GM18502 (cell line): ENCODE measurements at regions not wholly inside any gene's neighbourhood (a gene's known extent, or its start where the extent isn't known, plus 50 kb on each side); places are given as distances from the start of the nearest gene placed in this dataset.
A peak's percentile ranks its signal among the peaks of the same experiment; 100 is the strongest.

ENCODE experiments used
- ATAC-seq: cut with Tn5 transposase; IDR thresholded peaks from one replicate; pipeline ENCODE4 v1.9.1; 2021; ENCODE audit warnings: mild to moderate bottlenecking; ENCODE audit not compliant: unreplicated experiment, poor library complexity

DNA sequence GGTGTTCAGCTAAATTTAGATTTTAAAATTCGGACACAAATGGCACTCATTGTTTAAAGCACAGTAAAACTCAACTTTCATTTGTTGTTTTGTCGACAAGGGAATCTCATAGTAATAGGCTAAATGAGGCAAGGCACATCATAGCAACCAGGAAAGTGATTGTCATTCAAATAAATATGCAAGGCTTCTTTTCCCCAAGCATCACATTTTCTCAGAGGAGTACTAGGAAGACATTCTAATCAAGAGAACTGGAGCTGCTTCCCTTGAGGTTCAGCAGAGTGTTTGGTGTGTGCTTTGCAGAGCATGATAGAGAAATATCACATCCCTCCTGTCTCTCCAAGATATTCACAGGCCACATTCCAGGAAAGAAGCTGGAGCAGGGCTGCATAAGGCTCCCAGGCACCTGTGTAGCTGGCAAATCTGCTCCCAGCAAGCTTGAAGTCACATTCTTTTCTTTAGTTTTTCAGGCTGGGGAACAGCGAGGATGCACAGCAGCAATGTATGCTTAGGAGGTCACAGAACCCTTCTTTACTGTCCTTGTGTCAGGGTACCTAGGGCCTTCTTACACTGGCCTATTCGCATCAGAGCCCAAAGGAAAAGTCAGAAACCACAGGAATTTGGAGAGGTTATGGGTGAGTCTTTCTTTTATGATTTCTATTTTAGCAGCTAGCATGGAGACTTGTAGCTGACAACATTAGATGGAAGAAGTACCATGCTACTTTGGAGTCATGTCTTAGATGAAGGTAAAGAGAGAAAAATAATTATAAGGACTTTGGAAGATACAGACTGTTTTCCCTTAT, 95.9 kb upstream of the HDAC9 start:
- no peak for ATAC-seq

DNA sequence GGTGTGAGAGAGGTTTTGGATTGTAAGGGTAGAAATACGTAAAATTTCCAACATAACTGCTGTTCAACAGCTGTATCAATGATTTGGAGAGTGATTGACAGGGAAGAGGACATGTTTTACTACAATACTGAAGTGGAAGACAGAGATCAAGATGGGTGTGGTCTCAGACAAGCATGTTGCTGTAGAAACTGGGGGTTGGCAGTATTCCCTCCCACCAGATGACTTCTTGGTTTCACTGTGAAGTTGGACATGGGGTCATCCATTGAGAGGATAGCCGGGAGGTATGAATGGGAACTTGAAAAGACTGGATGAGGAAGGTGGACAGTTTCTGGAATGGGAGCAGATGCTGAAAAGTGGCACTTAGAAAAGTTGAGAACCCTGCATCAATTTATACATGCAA, 95.3 kb upstream of the HDAC9 start:
- ATAC-seq: no peak

DNA sequence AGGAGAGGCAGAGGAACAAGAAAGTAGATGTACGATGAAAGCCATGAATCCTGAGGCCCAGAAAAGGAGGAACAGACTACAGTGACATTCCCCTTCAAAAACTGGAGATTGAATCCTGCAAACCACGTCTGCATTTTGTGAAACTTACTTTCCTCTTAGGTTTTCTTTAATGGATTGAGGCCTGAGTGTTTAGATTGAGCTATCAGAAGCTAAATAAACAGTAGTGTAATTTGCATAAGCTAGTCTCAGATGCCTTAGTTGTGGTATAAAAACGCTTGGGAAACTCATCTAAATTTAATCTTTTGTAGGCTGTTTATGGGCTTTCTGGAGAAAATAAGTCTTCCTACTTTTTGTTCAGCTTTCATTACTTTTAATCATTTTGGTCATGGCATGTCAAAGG, 94.8 kb upstream of the HDAC9 start:
- ATAC-seq: no peak

DNA sequence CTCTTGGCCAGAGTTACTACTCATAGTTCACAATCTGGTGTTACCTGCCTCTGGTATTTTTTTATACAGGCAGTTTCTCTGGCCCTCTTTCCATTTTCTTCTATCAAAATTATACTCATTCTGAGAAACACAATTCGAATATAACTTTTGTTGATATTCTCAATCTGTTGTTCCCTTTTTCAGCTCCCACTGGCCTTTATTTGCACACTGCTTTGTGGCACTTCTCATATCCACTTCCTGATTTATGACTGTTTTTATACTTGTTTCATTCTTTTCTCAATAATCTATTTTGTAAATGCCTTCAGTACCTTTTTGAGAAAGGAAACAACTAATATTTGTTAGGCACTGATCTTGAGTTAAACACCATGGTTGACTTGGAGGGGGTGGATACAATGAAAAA, 93.8 kb upstream of the HDAC9 start:
- no peak for ATAC-seq

DNA sequence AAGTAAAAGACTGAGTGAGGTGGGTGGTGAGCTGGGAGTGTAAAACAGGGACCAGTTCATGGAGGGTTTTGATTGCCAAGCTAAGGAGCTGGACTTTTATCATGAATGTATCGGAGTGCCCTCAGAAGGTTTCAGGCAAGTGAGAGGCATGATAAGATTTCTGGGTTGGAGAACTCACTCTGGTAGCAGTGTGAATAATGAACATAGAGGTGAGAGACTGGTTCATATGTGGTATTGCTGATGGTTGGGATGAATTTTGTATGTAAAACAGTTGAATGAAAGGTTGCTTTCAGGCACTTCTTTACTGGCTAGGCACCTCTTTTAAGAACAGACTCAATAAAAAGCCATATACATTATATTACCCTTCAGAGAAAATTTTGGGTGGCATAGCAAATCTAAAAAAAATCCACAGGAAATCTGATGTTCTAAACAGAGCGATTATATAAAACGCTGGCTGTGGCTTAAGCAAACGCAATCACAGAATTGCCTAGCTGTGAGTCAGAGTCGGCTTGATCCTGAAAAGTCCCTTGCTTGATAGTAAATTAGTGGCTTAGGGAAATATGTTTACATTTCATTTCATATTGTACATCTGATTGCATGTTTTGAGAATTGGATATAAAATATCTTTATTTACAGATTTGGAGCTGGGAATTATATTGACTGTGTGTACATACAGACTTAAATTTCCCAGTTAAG, 92.9 kb upstream of the HDAC9 start:
- ATAC-seq: no peak

DNA sequence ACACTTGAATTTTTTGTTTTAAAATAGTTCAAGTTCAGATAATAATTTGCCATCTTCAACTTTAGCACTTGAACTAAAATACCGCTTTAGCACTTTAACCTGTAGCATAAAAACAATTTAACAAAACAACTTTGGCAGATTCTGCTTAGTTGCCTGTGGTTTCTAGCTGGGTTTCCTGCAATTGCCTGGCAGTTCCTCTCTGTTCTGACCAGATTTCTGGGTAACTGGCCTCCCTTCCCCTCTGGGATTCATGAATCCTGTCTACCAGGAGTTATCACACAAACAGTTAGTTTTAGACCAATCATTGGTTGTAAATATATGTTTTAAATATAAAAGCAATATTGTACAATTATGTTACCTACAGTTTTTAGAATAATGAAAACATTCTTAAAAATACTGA, 89.8 kb upstream of the HDAC9 start:
- no peak for ATAC-seq

DNA sequence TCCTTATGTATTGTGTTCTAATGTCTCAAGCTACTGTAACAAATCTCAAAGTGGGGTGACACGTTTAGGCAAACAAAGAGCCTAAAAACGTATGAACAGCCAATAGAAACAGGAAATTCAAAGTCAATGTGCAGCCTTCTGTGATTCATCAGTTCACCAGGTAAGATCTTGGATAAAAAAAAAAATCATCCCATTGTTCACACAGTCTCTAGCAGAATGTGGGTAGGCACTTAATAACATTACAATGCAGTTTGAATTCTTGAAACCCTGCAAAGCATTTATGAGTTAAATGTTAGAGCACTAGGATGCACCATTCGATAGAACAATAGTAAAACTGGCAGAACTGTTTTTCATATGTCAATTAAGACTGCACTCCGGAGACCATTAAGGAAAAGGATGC, 88.2 kb upstream of the HDAC9 start:
- ATAC-seq: no peak

DNA sequence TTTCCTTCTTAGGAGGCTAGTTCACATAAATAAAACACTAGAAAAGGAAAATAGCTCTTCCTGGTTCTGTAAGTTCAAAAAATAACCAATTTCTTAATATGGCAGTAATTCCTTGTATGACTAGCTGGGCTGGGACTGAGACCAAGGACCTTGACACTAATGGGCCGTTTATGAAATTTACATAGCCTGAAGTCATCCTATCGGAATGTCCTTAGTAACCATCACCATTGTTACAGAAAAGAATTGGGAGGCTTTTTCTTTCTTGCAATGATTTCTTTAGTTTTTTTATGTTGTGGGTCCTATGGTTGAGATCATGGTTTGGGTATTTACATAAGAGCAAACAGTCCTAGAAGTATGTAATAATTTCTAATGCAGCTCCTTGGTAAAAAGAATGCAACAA, 87.1 kb upstream of the HDAC9 start:
- no peak for ATAC-seq

DNA sequence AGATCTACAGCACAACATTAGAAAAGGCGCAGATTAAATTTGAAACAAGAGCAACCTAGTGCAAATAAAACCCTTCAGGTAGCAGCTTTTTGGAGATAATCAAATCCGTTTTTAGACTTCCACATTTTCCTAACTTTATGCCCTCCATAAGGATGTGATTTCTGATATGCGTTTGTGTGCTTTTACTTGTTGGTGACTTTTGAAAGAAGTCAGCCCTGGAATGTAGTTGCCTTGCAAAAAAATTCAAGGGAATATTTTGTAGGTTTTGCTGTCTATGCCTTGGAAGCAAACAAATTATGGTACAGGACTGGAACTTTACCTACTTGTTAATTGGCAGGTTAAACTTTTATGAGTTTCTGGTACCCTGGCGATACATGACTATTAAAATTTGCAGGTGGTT, 86.7 kb upstream of the HDAC9 start:
- no peak for ATAC-seq

DNA sequence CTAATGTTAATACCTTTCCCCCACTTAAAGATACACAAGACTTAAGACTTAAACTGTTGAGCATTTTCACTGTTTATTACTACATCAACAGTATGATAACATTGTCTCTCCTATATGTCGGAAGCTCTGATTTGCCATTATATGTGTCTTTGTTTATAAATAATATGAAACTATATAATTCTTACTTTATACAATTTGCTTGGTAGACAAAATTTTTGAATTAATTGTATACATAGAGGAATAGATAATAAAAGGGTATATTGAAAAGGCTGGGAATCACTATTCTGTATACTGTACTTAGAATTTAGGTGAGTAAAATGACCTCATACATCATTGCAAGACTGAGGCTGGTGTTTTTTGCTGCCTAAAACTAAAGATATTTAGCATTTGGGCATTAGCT, 82.1 kb upstream of the HDAC9 start:
- no peak for ATAC-seq

DNA sequence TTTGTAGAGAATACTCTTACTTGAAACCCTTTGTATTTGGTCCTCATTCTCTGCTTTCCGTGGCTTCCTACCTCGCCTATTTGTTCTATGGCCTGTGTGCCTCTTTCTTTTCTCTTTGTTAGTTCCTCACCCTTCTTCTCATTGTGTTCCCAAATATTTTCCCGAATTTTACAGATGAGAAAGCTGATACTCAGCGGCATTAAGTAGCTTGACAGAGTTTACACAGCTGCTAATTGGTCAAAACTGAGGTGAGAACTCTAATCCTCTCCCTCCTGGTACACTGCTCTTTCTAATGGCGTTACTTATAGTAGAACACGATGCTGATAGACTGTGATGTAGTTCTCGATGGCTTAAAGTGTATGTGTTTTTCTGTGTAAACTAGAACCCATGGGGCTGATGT, 80.7 kb upstream of the HDAC9 start:
- no peak for ATAC-seq

DNA sequence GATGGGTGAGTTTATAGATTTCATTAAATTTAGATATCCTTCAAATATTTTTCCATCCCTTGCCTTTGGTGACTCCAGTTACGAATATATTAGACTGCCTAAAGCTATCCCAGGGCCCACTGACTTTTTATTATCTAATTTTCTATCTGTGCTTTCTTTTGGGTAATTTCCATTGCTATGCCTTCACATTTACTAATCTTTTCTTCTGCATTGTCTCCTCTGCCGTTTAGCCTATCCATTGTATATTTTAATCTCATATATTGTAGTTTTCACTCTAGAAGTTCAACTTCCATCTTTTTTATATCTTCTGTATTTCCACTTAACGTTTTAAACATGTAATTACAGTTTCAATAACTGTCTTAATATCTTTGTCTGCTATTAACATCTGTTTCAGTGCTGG, 78.6 kb upstream of the HDAC9 start:
- no peak for ATAC-seq

DNA sequence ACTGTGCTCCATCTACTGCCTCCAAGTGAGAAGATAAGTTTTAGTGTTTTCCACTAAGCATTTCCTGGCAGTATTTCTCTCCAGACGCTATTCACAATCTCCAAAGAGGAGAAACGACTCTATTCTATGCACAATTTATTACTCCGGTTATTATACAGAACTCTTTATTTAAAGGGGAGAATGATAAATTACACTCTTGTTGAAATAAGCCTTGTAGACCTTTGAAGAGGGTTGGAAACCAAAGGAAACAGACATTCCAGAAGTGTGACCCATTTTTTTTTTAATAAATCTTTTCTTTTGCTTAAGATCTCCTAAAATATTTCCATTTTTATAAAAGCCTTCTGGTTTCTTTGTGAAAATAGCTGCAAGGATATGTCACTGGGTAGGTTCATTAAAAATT, 76.1 kb upstream of the HDAC9 start:
- ATAC-seq: no peak

DNA sequence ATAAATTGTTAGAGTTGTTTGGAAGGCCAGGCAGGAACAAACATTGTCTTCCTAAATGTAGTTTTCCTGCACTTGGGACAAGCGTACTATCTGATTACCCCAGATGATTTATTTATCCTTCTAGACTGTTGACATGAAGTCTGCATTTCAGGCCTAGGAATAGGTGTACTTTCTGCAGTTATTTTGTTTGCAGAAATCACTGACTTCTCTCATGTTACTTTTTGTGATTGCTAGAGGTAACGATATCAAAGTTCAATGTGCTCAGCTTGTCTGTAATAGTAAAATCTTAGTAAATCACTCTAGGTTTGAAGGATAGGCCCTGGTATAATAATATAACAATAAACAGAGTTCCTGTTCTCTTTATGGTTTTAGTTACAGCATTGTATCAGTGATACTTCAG, 75.4 kb upstream of the HDAC9 start:
- ATAC-seq: no peak

DNA sequence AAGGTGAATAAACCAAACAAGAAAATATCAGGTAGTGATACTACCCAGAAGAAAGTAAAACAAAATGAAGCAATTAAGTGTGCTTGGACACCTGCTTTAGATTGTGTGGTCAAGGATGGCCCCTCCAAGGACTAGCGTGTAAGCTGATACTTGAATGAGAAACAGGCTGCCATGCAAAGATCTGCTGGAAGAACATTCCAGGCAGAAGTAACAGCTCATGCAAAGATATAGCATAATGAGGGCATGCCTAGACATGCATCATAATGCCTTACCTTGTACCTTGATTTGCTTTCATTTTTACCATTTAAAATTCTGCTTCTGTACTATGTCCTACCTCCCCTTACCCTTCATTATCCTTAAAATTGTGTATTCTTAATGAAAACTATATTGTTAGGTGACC, 74.8 kb upstream of the HDAC9 start:
- ATAC-seq: no peak

DNA sequence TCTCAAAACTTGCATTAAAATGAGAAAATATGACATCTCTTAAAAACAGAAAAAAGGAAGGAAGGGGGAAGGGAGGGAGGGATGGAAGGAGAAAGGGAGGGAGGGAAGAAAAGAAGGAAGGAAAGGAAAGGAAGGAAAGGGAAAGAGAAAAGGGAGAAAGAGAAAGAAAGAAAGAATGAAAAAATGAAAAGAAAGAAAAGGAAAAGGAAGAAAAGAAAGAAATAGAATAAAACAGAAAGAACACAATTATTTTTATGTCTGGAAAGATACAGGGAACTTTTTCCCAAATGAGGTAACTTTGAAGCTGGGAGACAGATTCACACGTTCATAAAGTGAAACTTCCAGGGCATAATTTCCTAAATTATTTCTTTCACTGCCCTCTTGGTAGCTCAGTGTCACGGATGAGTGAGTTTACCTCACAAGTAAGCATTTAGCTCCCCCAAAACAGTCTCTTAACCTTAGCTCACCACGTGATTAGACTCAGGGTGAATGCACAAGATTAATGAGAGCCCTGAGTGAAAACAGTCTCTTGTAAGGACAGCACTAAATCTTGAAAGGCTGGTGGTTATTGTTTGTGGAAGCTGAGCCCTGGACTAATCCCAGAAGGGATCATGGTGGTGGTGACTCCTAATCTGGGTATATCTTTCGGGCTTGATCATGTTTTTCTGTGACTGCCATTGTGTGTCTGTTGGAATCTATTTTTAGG, 74.1 kb upstream of the HDAC9 start:
- peak; percentile 69 for ATAC-seq

DNA sequence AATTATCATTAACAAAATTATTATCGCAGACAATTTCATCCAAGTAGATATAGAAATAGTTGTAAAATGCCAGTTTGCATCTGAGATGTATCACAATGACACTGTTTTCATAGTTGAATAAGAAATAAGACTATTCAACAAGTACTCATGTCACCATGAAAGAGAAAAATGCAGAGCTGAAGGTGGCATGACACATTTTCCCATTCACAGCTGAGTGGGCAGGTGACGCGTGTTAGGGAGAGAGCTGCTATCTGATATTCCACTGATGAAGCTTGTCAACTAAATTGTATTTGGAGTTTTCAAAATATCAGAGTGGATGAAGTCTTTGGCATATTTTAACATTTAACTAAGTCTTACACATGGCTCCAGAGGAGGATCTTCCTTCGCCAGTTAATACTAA, 70.3 kb upstream of the HDAC9 start:
- ATAC-seq: no peak

DNA sequence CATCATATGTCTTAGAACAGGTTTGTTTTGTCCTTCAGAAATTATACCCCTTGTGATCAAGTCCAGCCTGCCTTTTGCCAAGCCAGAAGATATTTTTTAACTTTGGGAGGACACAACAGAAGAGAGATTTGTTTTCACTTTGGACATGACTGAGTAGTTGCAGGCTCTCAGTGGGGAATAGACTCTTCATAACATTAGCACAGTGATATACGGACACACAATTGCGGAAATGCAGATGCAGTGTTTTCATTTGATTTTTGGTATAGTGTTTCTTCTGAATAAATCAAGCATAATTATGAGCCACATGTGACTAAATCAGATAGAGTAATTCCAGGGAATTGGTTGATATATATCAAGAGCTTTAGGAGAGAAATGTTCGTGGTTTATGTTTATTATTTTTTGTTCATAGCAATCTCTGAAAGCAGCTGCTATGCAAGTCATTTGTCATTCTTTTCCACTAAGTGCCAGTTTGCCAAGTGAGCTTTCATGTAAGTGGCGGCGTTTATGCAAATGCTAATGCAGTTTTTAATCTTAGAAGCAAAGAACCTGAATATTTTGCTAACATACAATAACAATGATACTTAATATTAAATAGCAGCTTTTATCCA, 69.6 kb upstream of the HDAC9 start:
- no peak for ATAC-seq

DNA sequence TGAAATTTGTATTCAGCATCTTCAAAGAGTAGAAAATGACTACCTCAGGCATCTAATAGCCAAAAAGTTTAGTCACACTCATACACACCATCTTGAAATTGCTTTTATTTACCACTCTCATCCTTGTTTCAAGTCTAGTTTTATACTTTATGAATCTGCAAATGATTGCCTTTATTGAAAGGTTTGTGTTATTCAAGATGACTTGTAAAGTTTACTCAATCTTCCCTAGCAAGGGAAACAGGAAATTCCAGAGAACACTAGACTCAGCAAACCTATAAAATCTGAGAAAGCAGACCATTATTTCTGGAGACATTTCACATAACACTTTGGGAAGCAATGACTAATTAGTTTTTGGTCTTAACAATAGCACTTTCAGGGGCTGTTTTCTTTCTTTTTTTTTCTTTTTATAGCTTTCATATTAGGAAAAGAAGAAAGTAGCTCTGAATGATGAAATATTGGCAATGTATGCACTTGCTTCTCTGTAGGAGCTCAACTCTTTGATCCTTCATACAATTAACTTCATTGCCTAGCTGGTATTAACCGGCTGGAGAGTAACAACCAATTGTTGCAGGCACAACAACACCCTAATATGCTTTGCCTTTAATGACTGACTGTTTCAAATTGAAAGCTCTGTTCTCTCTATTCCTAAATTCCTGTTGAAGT, 68.9 kb upstream of the HDAC9 start:
- no peak for ATAC-seq

DNA sequence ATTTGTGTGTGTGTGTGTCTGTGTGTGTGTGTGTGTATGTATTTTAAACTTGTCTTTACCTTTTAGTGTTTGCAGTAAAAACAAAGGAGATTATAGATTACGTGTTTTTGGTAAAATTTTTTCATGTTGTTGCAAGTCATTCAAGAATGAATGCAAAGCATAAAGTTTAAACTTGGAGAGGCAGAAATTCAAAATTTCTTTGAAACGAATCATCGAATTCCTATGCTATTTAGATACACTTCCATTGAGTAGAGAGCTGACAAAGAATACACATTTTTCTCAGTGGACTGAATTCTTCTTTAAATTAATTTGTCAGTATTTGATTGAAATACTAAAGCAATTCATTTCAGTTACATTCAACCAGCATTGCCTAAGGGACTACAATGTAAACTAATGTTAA, 66.0 kb upstream of the HDAC9 start:
- ATAC-seq: no peak

DNA sequence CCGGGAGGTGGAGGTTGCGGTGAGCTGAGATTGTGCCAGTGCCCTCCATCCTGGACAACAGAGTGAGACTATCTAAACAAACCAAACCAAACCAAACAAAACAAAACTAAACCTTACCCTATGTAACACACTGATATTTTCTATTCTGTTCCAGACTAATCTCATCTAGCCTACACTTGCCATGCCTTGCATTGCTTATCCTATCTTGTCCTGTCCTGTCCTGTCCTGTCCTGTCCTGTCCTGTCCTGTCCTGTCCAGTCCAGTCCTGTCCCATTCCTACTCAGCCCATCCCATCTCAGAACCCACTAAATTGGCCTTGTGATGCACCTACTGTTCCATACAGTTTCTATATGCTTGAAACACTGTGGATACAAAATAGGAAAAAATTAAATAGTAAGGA, 64.7 kb upstream of the HDAC9 start:
- ATAC-seq: no peak
